Endothelial cell of umbilical vein (primary cell): ENCODE measurements at regions not wholly inside any gene's neighbourhood (a gene's known extent, or its start where the extent isn't known, plus 50 kb on each side); places are given as distances from the start of the nearest gene placed in this dataset.

ENCODE experiments used
- BruUV-seq: library from RNA; stranded (reverse); fragments of 400-500 nt; replicated peaks from 2 replicates; lab custom pipeline; 2021; lab: Mats Ljungman, UMichigan
- CTCF ChIA-PET: fragments of 300-600, 350-600 bp; sonication (Branson Sonifier 250); formaldehyde crosslinking; loops from one replicate; lab custom pipeline; 2021; ENCODE audit warnings: antibody characterized with exemption, inconsistent platforms; lab: Charles Lee
- POLR2A ChIA-PET: fragments of 300-600, 350-600 bp; sonication (Branson Sonifier 250); formaldehyde crosslinking; loops from one replicate; lab custom pipeline; 2021; ENCODE audit warnings: antibody characterized with exemption, inconsistent platforms; lab: Charles Lee
- DNase-seq: peaks from one replicate; pipeline ENCODE4 v3.0.0-alpha.2; 2011; ENCODE audit warnings: low read depth, low spot score
- FAIRE-seq: peaks from 2 replicates; lab custom pipeline; 2011; peaks lifted over from hg19 to GRCh38; lab: Jason Lieb, UNC
- H2AFZ ChIP-seq: 2 replicates; pipeline ENCODE4 v1.6.0; 2012; ENCODE audit warnings: low read depth, low read length, control low read depth, inconsistent platforms
- H3K27ac ChIP-seq: 2 replicates; pipeline ENCODE4 v1.5.1; 2011; ENCODE audit warnings: low read depth, mild to moderate bottlenecking, control low read depth, low read length, moderate library complexity; ENCODE audit not compliant: insufficient read depth
- H3K27me3 ChIP-seq, 2 experiments: 2 replicates each; pipeline versions ENCODE4 v1.6.0 to v1.6.1; 2011; ENCODE audit warnings: low read length in 2 of 2, mixed read lengths in 1 of 2; ENCODE audit not compliant: control insufficient read depth in 2 of 2, insufficient read depth in 2 of 2
- H3K36me3 ChIP-seq, 2 experiments: 2 replicates in 1 of 2; 3 replicates in 1 of 2; pipeline ENCODE4 v1.5.1; 2011; ENCODE audit warnings: low read length in 2 of 2, mild to moderate bottlenecking in 1 of 2, moderate library complexity in 1 of 2; ENCODE audit not compliant: control insufficient read depth in 2 of 2, insufficient read depth in 2 of 2; ENCODE audit errors: extremely low read depth in 1 of 2
- H3K4me1 ChIP-seq: 3 replicates; pipeline ENCODE4 v1.5.1; 2011; ENCODE audit warnings: mild to moderate bottlenecking, low read length; ENCODE audit not compliant: control insufficient read depth, insufficient read depth; ENCODE audit errors: extremely low read depth
- H3K4me2 ChIP-seq: 2 replicates; pipeline ENCODE4 v1.6.1; 2011; ENCODE audit warnings: low read length, control low read depth, mixed read lengths; ENCODE audit not compliant: insufficient read depth
- H3K4me3 ChIP-seq, 3 experiments: fragments of 200-600 bp in 1 of 3; sonication (generic), shearing (Covaris generic) in 1 of 3; replicated peaks in 1 of 3; 2 replicates each; pipeline ENCODE4 v1.5.1; 2011 to 2016; ENCODE audit warnings: control low read depth in 3 of 3, low read length in 3 of 3, mild to moderate bottlenecking in 2 of 3, inconsistent platforms in 1 of 3, low read depth in 1 of 3, moderate library complexity in 1 of 3; ENCODE audit not compliant: insufficient read depth in 1 of 3
- H3K79me2 ChIP-seq: 2 replicates; pipeline ENCODE4 v1.6.0; 2012; ENCODE audit warnings: low read length, inconsistent platforms; ENCODE audit not compliant: control insufficient read depth, insufficient read depth
- H3K9ac ChIP-seq: replicated peaks from 2 replicates; pipeline ENCODE3; 2011; ENCODE audit warnings: low read length, control low read depth; ENCODE audit not compliant: insufficient read depth; ENCODE audit errors: extremely low read depth
- H3K9me1 ChIP-seq: replicated peaks from 3 replicates; pipeline ENCODE4 v1.6.0; 2011; ENCODE audit warnings: mild to moderate bottlenecking, low read length; ENCODE audit not compliant: control insufficient read depth, insufficient read depth; ENCODE audit errors: extremely low read depth
- H3K9me3 ChIP-seq: replicated peaks from 2 replicates; pipeline ENCODE4 v1.5.1; 2012; ENCODE audit warnings: low read length, inconsistent platforms; ENCODE audit not compliant: control insufficient read depth, insufficient read depth
- H4K20me1 ChIP-seq: replicated peaks from 2 replicates; pipeline ENCODE3; 2011; ENCODE audit warnings: mild to moderate bottlenecking, low read length; ENCODE audit not compliant: control insufficient read depth, insufficient read depth; ENCODE audit errors: extremely low read depth
- EZH2 ChIP-seq: IDR thresholded peaks from 2 replicates; pipeline ENCODE4 v1.6.1; 2012; ENCODE audit warnings: borderline replicate concordance, low read depth, mild to moderate bottlenecking, moderate library complexity, low read length, inconsistent platforms; ENCODE audit not compliant: severe bottlenecking
- GATA2 ChIP-seq: IDR thresholded peaks from 2 replicates; pipeline ENCODE4 v1.7.0; 2011; ENCODE audit warnings: low read depth, mild to moderate bottlenecking, moderate library complexity, mixed read lengths, low read length; ENCODE audit not compliant: insufficient read length, insufficient read depth
- POLR2AphosphoS5 ChIP-seq: IDR thresholded peaks from 2 replicates; pipeline ENCODE4 v1.6.1; 2012; ENCODE audit warnings: low read depth, mild to moderate bottlenecking, control low read depth, low read length, moderate library complexity; ENCODE audit not compliant: insufficient read depth
- dilution Hi-C: fragments of 300-500 bp; cut with MboI; formaldehyde crosslinking; loops from one replicate; pipeline ENCODE4 v1.15.0; 2019; ENCODE audit warnings: low sequenced_read_pairs; ENCODE audit not compliant: extremely low pct_ligation_motif_present
- intact Hi-C: fragments of 100-400 bp; cut with micrococcal nuclease; formaldehyde crosslinking; loops from one replicate; pipeline ENCODE4 v1.10.0; 2022
- TF ChIP-seq, protein P1 (sequence below), 2 donors: IDR thresholded peaks; 1 replicate in 1 of 2; 2 replicates in 1 of 2; pipeline ENCODE4 v1.5.1; 2011; ENCODE audit warnings: low read length in 2 of 2, mild to moderate bottlenecking in 2 of 2, moderate library complexity in 2 of 2, control low read depth in 1 of 2, inconsistent platforms in 1 of 2, low read depth in 1 of 2; ENCODE audit not compliant: insufficient read depth in 1 of 2; ENCODE audit errors: extremely low read depth in 1 of 2
- TF ChIP-seq, protein P2 (sequence below): IDR thresholded peaks from 2 replicates; pipeline ENCODE4 v1.6.1; 2011; ENCODE audit not compliant: insufficient read depth, insufficient read length

DNA sequence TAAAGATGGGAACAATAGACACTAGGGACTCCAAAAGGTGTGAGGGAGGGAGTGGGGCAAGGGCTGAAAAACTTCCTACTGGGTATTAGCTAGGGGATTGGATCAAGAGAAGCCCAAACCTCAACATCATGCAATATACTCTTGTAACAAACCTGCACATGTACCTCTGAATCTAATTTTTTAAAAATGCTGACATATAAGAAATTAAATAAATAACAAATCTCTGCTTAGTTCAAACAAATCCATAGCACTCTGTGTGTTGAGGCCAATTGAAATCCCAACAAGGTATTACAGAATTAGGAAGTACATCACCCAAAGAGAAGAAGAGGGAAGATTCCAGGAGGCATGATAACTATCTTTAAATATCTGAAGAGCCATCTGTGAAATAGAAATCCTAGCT lies 55.4 kb upstream of the CDH20 start:
- intact Hi-C loops (no loop called here), dilution Hi-C loops (no loop called here)
- DNase-seq: no peak
- Histone ChIP-seq H3K4me2 (no peak overlapping the region), H4K20me1 (no peaks in the 10 kb centered on the region), H2AFZ (no peak overlapping the region), H3K9me3 (no peaks in the 10 kb centered on the region), H3K79me2 (no peaks in the 10 kb centered on the region), H3K9ac (no peak overlapping the region), H3K27me3 (no peaks in the 10 kb centered on the region), H3K9me1 (no peaks in the 10 kb centered on the region), H3K4me3 (no peak overlapping the region), H3K4me1 (no peaks in the 10 kb centered on the region), H3K36me3 (no peaks in the 10 kb centered on the region), H3K27ac (no peak overlapping the region)
- no TSS peak for BruUV-seq
- TF ChIP-seq, protein P1, sequence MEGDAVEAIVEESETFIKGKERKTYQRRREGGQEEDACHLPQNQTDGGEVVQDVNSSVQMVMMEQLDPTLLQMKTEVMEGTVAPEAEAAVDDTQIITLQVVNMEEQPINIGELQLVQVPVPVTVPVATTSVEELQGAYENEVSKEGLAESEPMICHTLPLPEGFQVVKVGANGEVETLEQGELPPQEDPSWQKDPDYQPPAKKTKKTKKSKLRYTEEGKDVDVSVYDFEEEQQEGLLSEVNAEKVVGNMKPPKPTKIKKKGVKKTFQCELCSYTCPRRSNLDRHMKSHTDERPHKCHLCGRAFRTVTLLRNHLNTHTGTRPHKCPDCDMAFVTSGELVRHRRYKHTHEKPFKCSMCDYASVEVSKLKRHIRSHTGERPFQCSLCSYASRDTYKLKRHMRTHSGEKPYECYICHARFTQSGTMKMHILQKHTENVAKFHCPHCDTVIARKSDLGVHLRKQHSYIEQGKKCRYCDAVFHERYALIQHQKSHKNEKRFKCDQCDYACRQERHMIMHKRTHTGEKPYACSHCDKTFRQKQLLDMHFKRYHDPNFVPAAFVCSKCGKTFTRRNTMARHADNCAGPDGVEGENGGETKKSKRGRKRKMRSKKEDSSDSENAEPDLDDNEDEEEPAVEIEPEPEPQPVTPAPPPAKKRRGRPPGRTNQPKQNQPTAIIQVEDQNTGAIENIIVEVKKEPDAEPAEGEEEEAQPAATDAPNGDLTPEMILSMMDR (IDR thresholded peaks at IDR 0.05; ENCODE audit: extremely low read depth in 1 of 2, insufficient read depth in 1 of 2, low read depth in 1 of 2, low read length in 2 of 2): no peak
- POLR2A ChIA-PET: no interaction called here
- FAIRE-seq: no peak
- CTCF ChIA-PET: interaction anchor here (1.2 to 1.5 kb wide), 2 partner anchors 13 to 15 kb away, joined by 3 to 4 read pairs; no protein-coding TSS in a partner anchor

DNA sequence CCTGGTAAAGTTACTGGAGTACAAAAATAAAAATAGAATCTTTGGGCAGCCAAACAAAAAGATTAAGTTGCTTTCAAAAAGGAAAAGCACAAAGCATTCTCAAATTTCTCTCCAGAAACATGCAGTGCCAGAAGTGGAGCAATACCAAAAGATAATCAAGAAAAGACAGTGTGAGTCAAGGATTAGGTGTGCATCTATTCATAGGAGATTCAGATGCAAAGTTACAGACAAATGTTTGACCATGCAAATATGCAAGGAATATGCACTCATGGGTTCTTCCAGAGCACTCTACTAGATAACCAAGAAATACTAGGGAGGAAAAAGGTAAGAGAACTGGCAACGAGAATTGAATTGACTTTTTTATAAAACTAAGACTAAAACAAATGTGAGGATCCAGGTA lies 51.8 kb upstream of the CDH20 start:
- H3K9me3 ChIP-seq: no peaks in the 10 kb centered on the region
- TF ChIP-seq, protein P2, sequence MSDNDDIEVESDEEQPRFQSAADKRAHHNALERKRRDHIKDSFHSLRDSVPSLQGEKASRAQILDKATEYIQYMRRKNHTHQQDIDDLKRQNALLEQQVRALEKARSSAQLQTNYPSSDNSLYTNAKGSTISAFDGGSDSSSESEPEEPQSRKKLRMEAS: no peak
- TF ChIP-seq POLR2AphosphoS5: no peak
- no peak for TF ChIP-seq GATA2
- no peak for TF ChIP-seq EZH2
- no peaks in the 10 kb centered on the region for H3K4me1 ChIP-seq
- FAIRE-seq: no peak
- intact Hi-C loops (no loop called here), dilution Hi-C loops (no loop called here)
- CTCF ChIA-PET: no interaction called here
- H3K9me1 ChIP-seq: no peaks in the 10 kb centered on the region
- H3K27ac ChIP-seq: no peak overlapping the region
- no peak for DNase-seq
- BruUV-seq: no TSS peak
- H2AFZ ChIP-seq: no peak overlapping the region
- POLR2A ChIA-PET: no interaction called here
- H4K20me1 ChIP-seq: no peaks in the 10 kb centered on the region
- H3K27me3 ChIP-seq: peaks cover 0 to 3% of the 10 kb centered on the region in 2 experiments
- no peaks in the 10 kb centered on the region for H3K36me3 ChIP-seq
- no peak overlapping the region for H3K4me3 ChIP-seq
- no peak overlapping the region for H3K9ac ChIP-seq
- no peak overlapping the region for H3K4me2 ChIP-seq
- H3K79me2 ChIP-seq: no peaks in the 10 kb centered on the region
